ENCODE measurements at regions not wholly inside any gene's neighbourhood (a gene's known extent, or its start where the extent isn't known, plus 50 kb on each side); places are given as distances from the start of the nearest gene placed in this dataset.

- no peak for TF ChIP-seq CTCF (IDR thresholded peaks at IDR 0.05)
- TF ChIP-seq POLR2AphosphoS5 (IDR thresholded peaks at IDR 0.05), result no peak
These were observed 134.8 kb upstream of the NTM start for GRCh38 chr11:131235328-131236298.
